Muscle layer of colon (tissue), 2 donors: ENCODE measurements at regions not wholly inside any gene's neighbourhood (a gene's known extent, or its start where the extent isn't known, plus 50 kb on each side); places are given as distances from the start of the nearest gene placed in this dataset.

Source experiments
- H3K27ac ChIP-seq: one replicate; pipeline ENCODE4 v1.7.0; 2013; ENCODE audit warnings: low read depth, mild to moderate bottlenecking, low read length, moderate library complexity
- H3K27me3 ChIP-seq, 2 donors: one replicate each; pipeline ENCODE4 v1.7.0; 2013; ENCODE audit warnings: low read length in 2 of 2, mild to moderate bottlenecking in 2 of 2; ENCODE audit not compliant: insufficient read depth in 2 of 2, control insufficient read depth in 1 of 2
- H3K36me3 ChIP-seq: one replicate; pipeline ENCODE4 v1.7.0; 2013; ENCODE audit warnings: mild to moderate bottlenecking, low read length; ENCODE audit not compliant: insufficient read depth
- H3K4me1 ChIP-seq: one replicate; pipeline ENCODE4 v1.7.0; 2013; ENCODE audit warnings: mild to moderate bottlenecking, low read length; ENCODE audit not compliant: insufficient read depth
- H3K4me3 ChIP-seq, 2 donors: one replicate each; pipeline ENCODE4 v1.7.0; 2013; ENCODE audit warnings: low read length in 2 of 2, low read depth in 1 of 2, mild to moderate bottlenecking in 1 of 2, moderate library complexity in 1 of 2
- H3K9ac ChIP-seq: one replicate; pipeline ENCODE4 v1.7.0; 2013; ENCODE audit warnings: low read length
- H3K9me3 ChIP-seq: one replicate; pipeline ENCODE4 v1.7.0; 2013; ENCODE audit warnings: mild to moderate bottlenecking, low read length
- donor health status: abdominal sarcoma.
- donor health status: Adenocarcinoma of cecum.

DNA sequence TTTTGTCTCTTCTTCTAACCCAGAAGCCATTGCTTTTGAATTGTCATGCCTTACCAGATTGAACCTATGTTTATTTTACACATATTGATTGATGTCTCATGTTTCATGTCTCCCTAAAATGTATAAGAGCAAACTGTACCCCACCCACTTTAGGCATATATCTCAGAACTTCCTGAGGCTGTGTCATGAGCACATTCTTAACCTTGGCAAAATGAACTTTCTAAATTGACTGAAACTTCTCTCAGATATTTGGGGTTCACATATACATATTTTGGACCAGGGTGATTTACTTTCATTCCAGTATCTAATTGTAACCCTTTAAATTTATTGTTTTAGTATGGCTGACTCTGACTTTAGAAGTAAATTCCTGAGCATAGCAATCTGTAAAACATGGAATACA is 723.9 kb upstream of the PCDH20 start:
- Histone ChIP-seq H3K4me1 (no peaks in the 10 kb centered on the region), H3K36me3 (no peaks in the 10 kb centered on the region), H3K4me3 (no peak overlapping the region), H3K9ac (no peak overlapping the region), H3K9me3 (no peaks in the 10 kb centered on the region), H3K27me3 (no peaks in the 10 kb centered on the region), H3K27ac (no peak overlapping the region)

DNA sequence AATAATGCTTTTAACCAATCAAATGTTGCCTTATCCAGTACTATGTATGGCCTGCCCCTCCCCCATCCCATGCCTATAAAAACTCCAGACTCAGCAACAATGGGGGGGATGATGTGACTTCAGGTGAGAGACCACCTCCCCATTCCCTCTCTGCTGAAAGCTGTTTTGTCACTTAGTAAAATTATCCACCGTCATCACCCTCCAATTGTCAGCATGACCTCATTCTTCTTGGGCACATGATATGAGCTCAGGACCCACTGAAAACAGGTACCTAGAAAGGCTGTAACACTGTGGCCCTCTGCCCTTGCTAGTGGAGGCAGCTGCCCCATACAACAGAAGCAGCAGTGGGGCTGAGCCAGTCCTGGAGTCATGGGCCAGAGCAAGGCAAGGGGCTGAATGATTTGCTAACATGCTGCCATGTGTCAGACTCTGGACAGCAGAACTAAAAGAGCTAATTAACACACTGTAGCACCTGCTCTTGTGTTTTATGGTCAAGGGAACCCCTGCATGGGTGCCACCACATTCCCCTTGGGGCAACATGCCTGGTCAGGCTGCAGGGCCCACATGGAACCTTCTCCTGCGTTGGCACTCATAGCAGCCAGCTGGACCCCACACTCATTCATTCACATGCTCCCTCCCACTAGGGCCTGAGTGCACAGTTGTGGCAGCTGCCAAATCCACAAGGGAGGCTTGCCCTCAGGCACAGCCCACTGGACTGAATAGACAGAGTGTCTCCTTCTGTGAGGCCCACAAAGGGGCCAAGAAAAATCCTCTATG is 722.2 kb upstream of the PCDH20 start:
- Histone ChIP-seq H3K27me3 (no peaks in the 10 kb centered on the region), H3K27ac (no peak overlapping the region), H3K4me1 (no peaks in the 10 kb centered on the region), H3K4me3 (no peak overlapping the region), H3K9me3 (no peaks in the 10 kb centered on the region), H3K36me3 (no peaks in the 10 kb centered on the region), H3K9ac (no peak overlapping the region)

DNA sequence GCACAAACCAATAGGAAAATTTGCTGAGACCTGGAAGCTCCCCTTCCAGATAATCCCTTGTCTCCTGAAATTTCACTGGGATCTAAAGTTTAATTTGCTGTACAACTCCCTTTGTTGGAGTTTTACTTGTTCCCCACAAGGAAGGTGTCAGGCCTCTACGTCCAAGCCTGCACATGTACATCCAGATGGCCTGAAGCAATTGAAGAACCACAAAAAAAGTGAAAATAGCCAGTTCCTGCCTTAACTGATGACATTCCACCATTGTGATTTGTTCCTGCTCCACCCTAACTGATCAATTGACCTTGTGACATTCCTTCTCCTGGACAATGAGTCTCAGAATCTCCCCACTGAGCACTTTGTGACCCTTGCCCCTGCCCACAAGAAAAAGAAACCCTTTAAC is 716.0 kb upstream of the PCDH20 start:
- Histone ChIP-seq H3K27me3 (no peaks in the 10 kb centered on the region), H3K9me3 (no peaks in the 10 kb centered on the region), H3K27ac (no peak overlapping the region), H3K4me3 (no peak overlapping the region), H3K36me3 (no peaks in the 10 kb centered on the region), H3K9ac (no peak overlapping the region), H3K4me1 (no peaks in the 10 kb centered on the region)

DNA sequence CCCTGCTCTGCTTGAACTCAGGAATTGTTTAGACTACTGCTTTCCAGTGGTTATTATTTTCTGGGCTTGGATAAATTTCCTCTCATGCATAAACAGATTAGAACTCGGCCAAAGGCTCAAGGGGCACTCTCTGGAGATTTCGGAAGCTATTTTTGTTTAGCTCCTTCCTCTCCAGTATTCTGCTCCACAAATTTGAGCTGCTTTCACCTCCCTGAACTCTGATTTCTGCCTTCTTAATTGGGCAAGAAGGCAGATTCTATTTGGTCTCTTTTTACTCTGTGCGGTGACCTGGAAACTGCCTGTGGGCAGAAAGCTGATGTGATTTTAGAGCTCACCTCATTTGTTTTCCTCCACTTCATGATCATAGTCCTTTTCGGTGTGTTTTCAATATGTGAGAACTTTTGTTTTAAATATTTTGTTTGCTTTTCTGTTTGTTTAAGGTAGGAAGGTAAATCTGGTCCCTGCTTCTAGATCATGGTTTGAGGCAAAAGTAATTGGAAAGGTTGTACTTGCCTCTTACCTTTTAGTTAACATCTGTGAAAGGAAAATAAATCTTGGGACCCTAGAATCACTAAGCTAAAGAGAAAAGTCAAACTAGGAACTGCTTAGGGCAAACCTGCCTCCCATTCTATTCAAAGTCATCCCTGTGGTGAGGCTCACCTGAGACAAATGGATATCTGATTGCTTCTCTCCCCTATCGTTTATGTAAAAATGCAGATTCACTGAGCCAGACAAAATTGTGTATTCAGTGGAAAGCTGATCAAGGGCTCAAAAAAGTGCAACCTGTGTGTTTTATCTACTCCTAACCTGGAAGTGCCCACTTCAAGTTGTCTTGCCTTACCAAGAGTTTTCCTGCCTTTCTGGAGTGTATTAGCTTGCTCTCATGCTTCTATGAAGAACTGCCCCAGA is 714.7 kb upstream of the PCDH20 start:
- no peak overlapping the region for H3K27ac ChIP-seq
- no peaks in the 10 kb centered on the region for H3K9me3 ChIP-seq
- H3K4me1 ChIP-seq: no peaks in the 10 kb centered on the region
- H3K9ac ChIP-seq: no peak overlapping the region
- H3K27me3 ChIP-seq: no peaks in the 10 kb centered on the region
- H3K36me3 ChIP-seq: no peaks in the 10 kb centered on the region
- H3K4me3 ChIP-seq: no peak overlapping the region

DNA sequence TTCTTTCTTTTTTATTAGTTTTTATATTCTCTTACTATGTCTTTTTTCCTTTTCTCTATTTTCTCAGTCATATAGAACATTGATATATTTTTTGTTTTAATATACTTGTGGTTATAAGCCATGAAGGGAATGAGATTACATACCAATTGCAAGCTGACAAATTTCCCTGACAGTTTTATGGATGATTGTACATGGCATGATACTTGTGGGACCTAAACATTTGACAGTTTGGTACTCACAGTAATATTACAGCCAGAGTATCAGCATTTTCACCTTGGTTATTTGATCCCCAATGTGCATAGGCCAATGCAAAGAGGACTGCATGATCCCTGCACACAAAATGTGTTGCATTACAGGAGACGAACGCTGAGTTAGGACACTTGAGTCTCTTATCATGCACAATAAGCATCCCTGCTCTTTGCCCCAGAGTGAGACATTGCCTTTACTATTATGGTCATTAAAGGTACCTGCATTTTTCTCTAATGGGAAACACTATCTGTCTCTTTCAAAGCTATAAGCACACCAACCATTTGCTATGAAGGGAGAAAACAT is 713.4 kb upstream of the PCDH20 start:
- Histone ChIP-seq H3K4me3 (no peak overlapping the region), H3K4me1 (no peaks in the 10 kb centered on the region), H3K9me3 (no peaks in the 10 kb centered on the region), H3K36me3 (no peaks in the 10 kb centered on the region), H3K27ac (no peak overlapping the region), H3K9ac (no peak overlapping the region), H3K27me3 (no peaks in the 10 kb centered on the region)

DNA sequence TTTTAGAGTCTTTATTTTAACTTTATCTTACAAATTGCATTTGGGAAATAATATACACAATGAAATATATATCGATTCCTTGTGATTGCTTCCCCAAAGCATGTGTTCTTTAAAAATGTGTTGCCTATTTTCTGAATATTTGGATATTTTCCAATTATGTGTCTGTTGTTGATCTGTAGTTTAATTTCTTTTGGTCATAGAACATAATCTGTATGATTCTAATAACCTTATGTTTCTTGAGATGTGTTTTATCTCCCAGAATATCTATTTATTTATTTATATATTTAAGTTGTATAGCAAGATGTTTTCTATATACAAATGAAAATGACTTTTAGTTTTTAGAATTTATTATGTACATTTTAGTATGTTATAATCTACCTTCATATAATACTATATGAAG is 710.8 kb upstream of the PCDH20 start:
- Histone ChIP-seq H3K4me1 (no peaks in the 10 kb centered on the region), H3K4me3 (no peak overlapping the region), H3K9ac (no peak overlapping the region), H3K27me3 (no peaks in the 10 kb centered on the region), H3K9me3 (no peaks in the 10 kb centered on the region), H3K36me3 (no peaks in the 10 kb centered on the region), H3K27ac (no peak overlapping the region)

DNA sequence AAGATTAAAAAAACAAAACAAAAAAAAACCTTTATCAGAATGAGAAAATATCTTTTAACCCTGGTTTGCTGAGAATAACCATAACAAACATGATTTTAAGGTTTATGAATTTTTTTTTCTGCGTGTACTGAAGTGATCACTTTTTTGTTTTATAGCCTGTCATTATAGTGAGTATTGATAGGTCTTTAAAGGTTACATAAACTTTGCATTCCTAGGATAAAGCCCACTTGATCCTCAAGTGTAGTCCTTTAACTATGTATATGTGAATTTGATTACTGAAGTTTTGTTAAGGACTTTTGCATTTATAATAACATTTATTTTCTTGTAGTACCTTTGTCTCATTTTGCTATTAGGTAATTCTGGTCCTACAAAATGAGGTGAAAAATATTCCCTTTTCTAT is 709.8 kb upstream of the PCDH20 start:
- Histone ChIP-seq H3K9ac (no peak overlapping the region), H3K9me3 (no peaks in the 10 kb centered on the region), H3K27me3 (no peaks in the 10 kb centered on the region), H3K4me3 (no peak overlapping the region), H3K4me1 (no peaks in the 10 kb centered on the region), H3K36me3 (no peaks in the 10 kb centered on the region), H3K27ac (no peak overlapping the region)

DNA sequence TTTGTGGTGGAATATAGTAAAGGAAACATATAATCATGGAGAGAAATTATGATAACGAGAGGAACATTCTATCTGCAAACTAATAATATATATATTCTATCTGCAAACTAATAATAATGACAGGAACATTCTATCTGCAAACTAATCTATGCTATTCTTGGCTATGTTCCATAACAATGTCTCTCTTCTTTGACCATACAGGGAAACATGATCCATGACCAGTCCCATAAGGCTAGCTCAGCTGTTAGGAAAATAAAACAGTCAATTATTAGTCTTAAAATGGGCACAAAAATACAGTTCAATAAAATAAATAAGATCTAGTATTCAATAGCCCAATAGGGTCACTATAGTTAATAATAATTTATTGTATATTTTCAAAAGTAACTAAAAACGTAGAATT is 707.8 kb upstream of the PCDH20 start:
- no peaks in the 10 kb centered on the region for H3K4me1 ChIP-seq
- H3K36me3 ChIP-seq: no peaks in the 10 kb centered on the region
- H3K27ac ChIP-seq: no peak overlapping the region
- no peak overlapping the region for H3K4me3 ChIP-seq
- H3K9me3 ChIP-seq: no peaks in the 10 kb centered on the region
- H3K27me3 ChIP-seq: no peaks in the 10 kb centered on the region
- H3K9ac ChIP-seq: no peak overlapping the region

DNA sequence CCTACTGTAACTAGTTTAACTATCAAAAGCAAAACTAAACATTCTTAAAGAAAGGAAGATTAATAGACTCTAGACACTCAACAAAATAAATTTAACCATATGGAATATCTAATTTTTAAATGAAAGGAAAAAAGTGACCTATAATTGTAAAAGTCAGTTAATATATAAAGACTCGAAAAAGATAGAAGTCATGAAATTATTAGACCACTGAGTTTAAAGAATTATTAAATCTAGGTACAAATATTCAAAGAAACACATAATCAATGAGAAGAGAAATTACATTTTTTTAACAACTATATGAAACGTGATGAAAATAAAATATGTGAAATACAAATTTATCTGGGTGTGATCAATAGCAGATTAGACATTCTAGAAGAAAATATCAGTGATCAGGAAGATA is 706.8 kb upstream of the PCDH20 start:
- H3K27me3 ChIP-seq: no peaks in the 10 kb centered on the region
- H3K9me3 ChIP-seq: no peaks in the 10 kb centered on the region
- no peaks in the 10 kb centered on the region for H3K4me1 ChIP-seq
- no peak overlapping the region for H3K27ac ChIP-seq
- H3K9ac ChIP-seq: no peak overlapping the region
- no peak overlapping the region for H3K4me3 ChIP-seq
- H3K36me3 ChIP-seq: no peaks in the 10 kb centered on the region

DNA sequence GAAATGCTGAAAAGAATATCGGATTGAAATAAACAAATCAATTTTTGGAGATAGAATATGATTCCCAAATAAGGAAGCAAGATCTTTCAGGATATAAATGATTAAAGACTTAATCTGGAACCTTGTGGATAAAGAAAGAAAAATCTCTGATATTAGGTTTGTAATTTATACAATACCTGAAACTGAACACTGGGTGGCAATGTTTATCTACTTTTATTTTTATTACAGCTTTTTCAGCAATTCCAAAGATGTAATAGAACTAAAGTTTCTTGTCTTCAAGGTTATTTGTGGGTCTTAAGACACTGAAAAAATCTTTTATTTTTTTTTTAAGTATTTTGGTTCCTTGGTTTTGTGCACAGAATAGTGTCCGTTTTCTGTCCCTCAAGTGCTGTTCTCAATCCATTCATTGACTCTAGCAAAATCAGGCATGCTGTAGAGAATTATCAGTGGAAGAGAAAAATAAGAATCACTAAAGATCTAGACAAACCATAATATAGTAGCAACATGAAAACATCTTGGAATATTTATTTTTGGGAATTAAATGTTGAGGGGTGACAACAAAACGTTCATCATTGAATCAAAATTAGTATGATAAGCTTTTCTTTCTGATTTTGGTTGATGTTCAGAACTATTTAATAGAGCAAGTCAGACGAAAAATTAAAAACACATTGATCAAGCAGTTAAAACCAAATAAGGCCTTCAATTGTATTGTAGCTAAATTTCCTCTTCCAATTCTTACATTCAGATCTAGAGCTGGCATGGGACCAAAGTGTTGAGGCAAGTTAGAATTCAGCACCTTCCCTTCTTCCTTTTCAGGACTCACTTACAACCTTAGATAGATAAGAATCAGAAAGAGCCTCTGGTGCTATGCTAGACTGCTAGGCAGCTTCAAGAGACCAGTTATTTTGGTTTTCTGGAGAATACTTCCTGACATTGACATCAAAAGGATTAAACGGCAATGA is 704.4 kb upstream of the PCDH20 start:
- Histone ChIP-seq H3K27me3 (no peaks in the 10 kb centered on the region), H3K4me3 (no peak overlapping the region), H3K36me3 (no peaks in the 10 kb centered on the region), H3K9me3 (no peaks in the 10 kb centered on the region), H3K4me1 (no peaks in the 10 kb centered on the region), H3K9ac (no peak overlapping the region), H3K27ac (no peak overlapping the region)

DNA sequence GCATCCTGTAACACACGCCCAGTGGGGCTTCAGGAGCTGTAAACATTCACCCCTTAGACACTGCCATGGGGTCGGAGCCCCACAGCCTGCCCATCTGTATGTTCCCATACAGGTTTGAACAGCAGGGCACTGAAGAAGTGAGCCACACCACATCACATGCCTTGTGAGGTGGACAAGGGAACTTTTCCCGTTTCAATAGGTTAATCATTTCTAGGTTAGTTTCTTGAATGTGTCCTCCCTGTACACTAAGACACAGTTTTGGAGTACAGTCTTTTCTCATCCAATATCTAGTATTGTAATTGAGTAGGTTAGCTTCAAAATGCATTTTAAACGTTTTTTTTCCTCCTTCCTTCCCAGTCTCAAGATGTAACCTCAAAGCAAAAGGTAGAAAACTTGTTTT is 700.2 kb upstream of the PCDH20 start:
- Histone ChIP-seq H3K27me3 (no peaks in the 10 kb centered on the region), H3K4me1 (no peaks in the 10 kb centered on the region), H3K36me3 (no peaks in the 10 kb centered on the region), H3K9me3 (no peaks in the 10 kb centered on the region), H3K9ac (no peak overlapping the region), H3K27ac (no peak overlapping the region), H3K4me3 (no peak overlapping the region)
